ENCODE measurements at regions not wholly inside any gene's neighbourhood (a gene's known extent, or its start where the extent isn't known, plus 50 kb on each side); places are given as distances from the start of the nearest gene placed in this dataset.

- TF ChIP-seq POLR2A (IDR thresholded peaks at IDR 0.05; ENCODE audit: low read length) (no peak), GATA1 (IDR thresholded peaks at IDR 0.05; ENCODE audit: low read depth, low read length) (no peak)
Measured at GRCh38 chr1:37391211-37392011, 83.0 kb upstream of the ZC3H12A start.

Measured in erythroblast (primary cell).